ENCODE measurements at regions not wholly inside any gene's neighbourhood (a gene's known extent, or its start where the extent isn't known, plus 50 kb on each side); places are given as distances from the start of the nearest gene placed in this dataset.

- Histone ChIP-seq H3K27me3 (ENCODE audit: control insufficient read depth, insufficient read depth, low read length) (no peaks in the 10 kb centered on the region), H3K9ac (ENCODE audit: low read length in 3 of 3) (no peak overlapping the region), H3K27ac (ENCODE audit: low read depth in 2 of 2, low read length in 2 of 2) (no peak overlapping the region), H3K4me3 (ENCODE audit: low read length in 3 of 3) (no peak overlapping the region), H3K4me1 (ENCODE audit: control insufficient read depth in 2 of 3, insufficient read depth in 2 of 3, low read depth in 1 of 3, low read length in 3 of 3) (peaks cover 0 to 2% (median 0%) of the 10 kb centered on the region in 3 donors), H3K36me3 (ENCODE audit: control insufficient read depth in 2 of 3, insufficient read depth in 3 of 3, low read length in 3 of 3) (no peaks in the 10 kb centered on the region), H3K9me3 (ENCODE audit: control insufficient read depth in 2 of 3, insufficient read depth in 1 of 3, low read length in 3 of 3) (no peaks in the 10 kb centered on the region)
- FAIRE-seq (no peak), DNase-seq (no peak)
- no peak for TF ChIP-seq CTCF (IDR thresholded peaks at IDR 0.05; ENCODE audit: borderline replicate concordance, extremely low read depth, insufficient read depth)
- intact Hi-C loops (cut with DNase I) = no loop called here
These were observed 60.8 kb upstream of the F3 start for GRCh38 chr1:94602316-94602715.

GRCh38 chr1:94600556-94600955 lies 59.0 kb upstream of the F3 start:
- no peak for TF ChIP-seq CTCF (IDR thresholded peaks at IDR 0.05; ENCODE audit: borderline replicate concordance, extremely low read depth, insufficient read depth)
- DNase-seq (no peak), FAIRE-seq (no peak)
- intact Hi-C loops (cut with DNase I) = no loop called here
- no peaks in the 10 kb centered on the region for H3K36me3 ChIP-seq (ENCODE audit: control insufficient read depth in 2 of 3, insufficient read depth in 3 of 3, low read length in 3 of 3)
- no peaks in the 10 kb centered on the region for H3K9me3 ChIP-seq (ENCODE audit: control insufficient read depth in 2 of 3, insufficient read depth in 1 of 3, low read length in 3 of 3)
- H3K4me1 ChIP-seq (ENCODE audit: control insufficient read depth in 2 of 3, insufficient read depth in 2 of 3, low read depth in 1 of 3, low read length in 3 of 3) = no peaks in the 10 kb centered on the region
- no peak overlapping the region for H3K9ac ChIP-seq (ENCODE audit: low read length in 3 of 3)
- H3K27me3 ChIP-seq (ENCODE audit: control insufficient read depth, insufficient read depth, low read length) = no peaks in the 10 kb centered on the region
- H3K4me3 ChIP-seq (ENCODE audit: low read length in 3 of 3) = no peak overlapping the region
- no peak overlapping the region for H3K27ac ChIP-seq (ENCODE audit: low read depth in 2 of 2, low read length in 2 of 2)

- peak in 1 of 5 donors; percentile 40 for DNase-seq
- Histone ChIP-seq H3K9me3 (ENCODE audit: control insufficient read depth in 2 of 3, insufficient read depth in 1 of 3, low read length in 3 of 3) (no peaks in the 10 kb centered on the region), H3K27me3 (ENCODE audit: control insufficient read depth, insufficient read depth, low read length) (no peaks in the 10 kb centered on the region), H3K4me1 (ENCODE audit: control insufficient read depth in 2 of 3, insufficient read depth in 2 of 3, low read depth in 1 of 3, low read length in 3 of 3) (no peaks in the 10 kb centered on the region), H3K9ac (ENCODE audit: low read length in 3 of 3) (no peak overlapping the region), H3K4me3 (ENCODE audit: low read length in 3 of 3) (no peak overlapping the region), H3K36me3 (ENCODE audit: control insufficient read depth in 2 of 3, insufficient read depth in 3 of 3, low read length in 3 of 3) (no peaks in the 10 kb centered on the region), H3K27ac (ENCODE audit: low read depth in 2 of 2, low read length in 2 of 2) (no peak overlapping the region)
- FAIRE-seq = no peak
- TF ChIP-seq CTCF (IDR thresholded peaks at IDR 0.05; ENCODE audit: borderline replicate concordance, extremely low read depth, insufficient read depth) = peak; percentile 55
- intact Hi-C loops (cut with DNase I) = no loop called here
These were observed 57.7 kb upstream of the F3 start for GRCh38 chr1:94599095-94599813.

- FAIRE-seq = no peak
- H3K9ac ChIP-seq (ENCODE audit: low read length in 3 of 3) = no peak overlapping the region
These were observed 56.1 kb upstream of the F3 start for GRCh38 chr1:94597701-94598100.

More at GRCh38 chr1:94597701-94598100, 56.1 kb upstream of the F3 start:
- no peaks in the 10 kb centered on the region for H3K27me3 ChIP-seq (ENCODE audit: control insufficient read depth, insufficient read depth, low read length)
- intact Hi-C loops (cut with DNase I) = no loop called here
- DNase-seq = no peak
- H3K9me3 ChIP-seq (ENCODE audit: control insufficient read depth in 2 of 3, insufficient read depth in 1 of 3, low read length in 3 of 3) = no peaks in the 10 kb centered on the region
- no peak overlapping the region for H3K27ac ChIP-seq (ENCODE audit: low read depth in 2 of 2, low read length in 2 of 2)
- H3K36me3 ChIP-seq (ENCODE audit: control insufficient read depth in 2 of 3, insufficient read depth in 3 of 3, low read length in 3 of 3) = no peaks in the 10 kb centered on the region
- no peak for TF ChIP-seq CTCF (IDR thresholded peaks at IDR 0.05; ENCODE audit: borderline replicate concordance, extremely low read depth, insufficient read depth)
- no peak overlapping the region for H3K4me3 ChIP-seq (ENCODE audit: low read length in 3 of 3)
- no peaks in the 10 kb centered on the region for H3K4me1 ChIP-seq (ENCODE audit: control insufficient read depth in 2 of 3, insufficient read depth in 2 of 3, low read depth in 1 of 3, low read length in 3 of 3)

Data from kidney (tissue), 13 donors.